ENCODE measurements at regions not wholly inside any gene's neighbourhood (a gene's known extent, or its start where the extent isn't known, plus 50 kb on each side); places are given as distances from the start of the nearest gene placed in this dataset.

- TF ChIP-seq CTCF (conservative IDR thresholded peaks at IDR 0.05; ENCODE audit: low read depth, low read length) = no peak
Observed at GRCh38 chr11:128399251-128400121, 187.9 kb downstream of the ETS1 start (continued).
